ENCODE measurements at regions not wholly inside any gene's neighbourhood (a gene's known extent, or its start where the extent isn't known, plus 50 kb on each side); places are given as distances from the start of the nearest gene placed in this dataset.

GRCh38 chr4:115596265-115597001 is 483.0 kb upstream of the NDST4 start:
- Mint-ChIP-seq H3K4me3 (no peak overlapping the region), H3K9me3 (peaks cover 49% of the 10 kb centered on the region), H3K4me1 (ENCODE audit: low read depth) (no peaks in the 10 kb centered on the region), H3K27me3 (ENCODE audit: insufficient read depth) (0 out of 2 replicates have a peak, but pooled peaks cover 2% of the 10 kb centered on the region), H3K36me3 (ENCODE audit: low read depth) (no peaks in the 10 kb centered on the region), H3K27ac (no peak overlapping the region)
- no peak for TF ChIP-seq CTCF (IDR thresholded peaks at IDR 0.05)
- DNase-seq = no peak

- H3K4me3 Mint-ChIP-seq = no peak overlapping the region
- H3K27ac Mint-ChIP-seq = no peak overlapping the region
- H3K36me3 Mint-ChIP-seq (ENCODE audit: low read depth) = no peaks in the 10 kb centered on the region
- no peak for TF ChIP-seq CTCF (IDR thresholded peaks at IDR 0.05)
- peaks cover 18% of the 10 kb centered on the region for H3K9me3 Mint-ChIP-seq
- DNase-seq = no peak
- no peaks in the 10 kb centered on the region for H3K27me3 Mint-ChIP-seq (ENCODE audit: insufficient read depth)
- H3K4me1 Mint-ChIP-seq (ENCODE audit: low read depth) = no peaks in the 10 kb centered on the region
These were observed 467.5 kb upstream of the NDST4 start for GRCh38 chr4:115580901-115581300.

DNA sequence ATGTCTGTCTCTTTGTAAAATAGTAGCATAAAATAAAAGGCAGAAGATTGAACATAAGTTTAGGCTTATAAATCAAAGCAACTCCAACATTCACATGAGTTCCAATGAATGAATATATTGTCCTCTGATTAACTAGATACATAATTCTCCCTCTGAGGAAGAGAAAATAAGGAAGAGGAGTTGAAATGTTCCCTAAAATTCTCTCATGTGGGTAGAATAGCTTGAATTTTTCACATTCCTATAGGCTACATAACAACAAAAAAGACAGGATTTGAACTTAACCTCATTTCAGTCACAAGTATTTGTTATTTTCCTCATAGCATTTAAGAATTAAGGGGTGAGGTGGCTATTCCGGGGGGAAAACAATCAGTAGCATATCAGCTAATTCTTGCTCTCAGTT is 462.4 kb upstream of the NDST4 start:
- Mint-ChIP-seq H3K9me3 (peaks cover 38% of the 10 kb centered on the region), H3K36me3 (ENCODE audit: low read depth) (no peaks in the 10 kb centered on the region), H3K27me3 (ENCODE audit: insufficient read depth) (no peaks in the 10 kb centered on the region), H3K4me1 (ENCODE audit: low read depth) (no peaks in the 10 kb centered on the region), H3K27ac (no peak overlapping the region), H3K4me3 (no peak overlapping the region)
- no peak for DNase-seq
- TF ChIP-seq CTCF (IDR thresholded peaks at IDR 0.05) = no peak

DNA sequence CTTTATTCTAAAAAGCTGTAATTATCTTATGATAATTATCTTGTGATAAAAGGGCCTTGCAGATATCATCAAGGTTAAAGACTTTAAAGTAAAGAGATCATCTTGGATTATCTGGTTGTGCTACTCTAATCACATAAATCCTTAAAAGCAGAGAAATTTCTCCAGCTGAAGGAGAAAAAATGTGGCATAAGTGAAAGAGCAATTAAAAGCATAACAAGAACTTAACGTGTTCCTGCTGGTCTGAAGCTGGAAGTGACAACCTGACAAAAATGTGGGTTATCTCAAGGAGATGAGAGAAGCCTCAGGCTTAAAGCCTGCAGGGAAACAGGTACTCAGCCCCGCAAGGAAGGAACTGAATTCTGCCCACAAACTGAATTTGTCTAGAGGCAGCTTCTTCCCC is 449.1 kb upstream of the NDST4 start:
- Mint-ChIP-seq H3K36me3 (ENCODE audit: low read depth) (no peaks in the 10 kb centered on the region; the same call in 1 of the 2 replicates), H3K9me3 (peaks cover 10% of the 10 kb centered on the region), H3K4me1 (ENCODE audit: low read depth) (no peaks in the 10 kb centered on the region), H3K27me3 (ENCODE audit: insufficient read depth) (no peaks in the 10 kb centered on the region), H3K4me3 (no peak overlapping the region), H3K27ac (no peak overlapping the region)
- TF ChIP-seq CTCF (IDR thresholded peaks at IDR 0.05) = no peak
- DNase-seq = no peak

DNA sequence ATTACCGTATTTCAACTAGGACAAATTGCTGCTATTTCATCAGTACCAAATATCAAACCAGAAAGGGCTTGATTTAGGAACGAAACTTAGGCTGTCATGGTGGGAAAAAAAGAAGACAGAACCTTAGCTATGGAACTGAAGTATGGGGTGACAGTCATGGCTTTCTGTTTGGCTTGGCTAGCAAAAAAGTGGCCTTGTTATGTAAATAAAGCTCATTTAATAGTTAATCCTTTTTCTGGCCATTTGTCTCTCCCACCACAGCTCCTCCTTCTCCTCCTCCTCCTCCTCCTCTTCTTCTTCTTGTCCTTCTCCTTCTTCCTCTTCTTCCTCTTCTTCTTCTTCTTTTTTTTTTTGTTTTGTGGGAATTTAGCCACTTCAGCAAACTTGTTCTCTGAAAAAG is 434.7 kb upstream of the NDST4 start:
- Mint-ChIP-seq H3K4me1 (ENCODE audit: low read depth) (no peaks in the 10 kb centered on the region), H3K9me3 (peaks cover 26% of the 10 kb centered on the region), H3K4me3 (no peak overlapping the region), H3K36me3 (ENCODE audit: low read depth) (no peaks in the 10 kb centered on the region), H3K27me3 (ENCODE audit: insufficient read depth) (no peaks in the 10 kb centered on the region), H3K27ac (no peak overlapping the region)
- DNase-seq = no peak
- no peak for TF ChIP-seq CTCF (IDR thresholded peaks at IDR 0.05)

Data from HFFc6 (cell line).